ENCODE measurements at regions not wholly inside any gene's neighbourhood (a gene's known extent, or its start where the extent isn't known, plus 50 kb on each side); places are given as distances from the start of the nearest gene placed in this dataset.
A peak's percentile ranks its signal among the peaks of the same experiment; 100 is the strongest.

DNA sequence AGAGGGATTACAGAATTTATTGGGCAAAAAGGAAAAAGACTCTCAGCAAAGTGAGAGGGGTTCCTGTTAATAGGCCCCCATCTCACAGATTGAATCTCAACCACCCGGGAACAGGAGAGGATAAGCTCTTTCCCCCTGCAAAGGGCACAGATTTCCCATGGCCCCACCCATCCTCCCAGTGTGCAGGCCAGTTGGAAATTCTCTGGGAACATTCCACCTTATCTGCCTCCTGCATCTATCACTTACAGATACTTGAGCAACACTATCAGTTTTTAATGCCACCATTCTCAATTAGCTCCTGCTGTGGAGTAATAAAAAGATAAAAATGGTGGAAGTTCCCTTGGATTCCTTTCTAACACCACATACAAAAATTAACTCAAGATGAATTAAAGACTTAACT lies 350.0 kb upstream of the BCHE start:
- no peaks in the 10 kb centered on the region for H3K27me3 Mint-ChIP-seq
- H3K36me3 Mint-ChIP-seq = no peaks in the 10 kb centered on the region
- H3K9me3 Mint-ChIP-seq = peaks cover 6% of the 10 kb centered on the region
- H3K27ac Mint-ChIP-seq = no peak overlapping the region
- ATAC-seq = no peak
- H3K4me1 Mint-ChIP-seq = no peaks in the 10 kb centered on the region
- H3K4me3 Mint-ChIP-seq = no peak overlapping the region

- Mint-ChIP-seq H3K36me3 (no peaks in the 10 kb centered on the region), H3K4me3 (no peak overlapping the region), H3K9me3 (peaks cover 6% of the 10 kb centered on the region), H3K27me3 (no peaks in the 10 kb centered on the region), H3K4me1 (no peaks in the 10 kb centered on the region), H3K27ac (no peak overlapping the region)
- no peak for ATAC-seq
Measured at GRCh38 chr3:166186003-166186402, 348.8 kb upstream of the BCHE start.

DNA sequence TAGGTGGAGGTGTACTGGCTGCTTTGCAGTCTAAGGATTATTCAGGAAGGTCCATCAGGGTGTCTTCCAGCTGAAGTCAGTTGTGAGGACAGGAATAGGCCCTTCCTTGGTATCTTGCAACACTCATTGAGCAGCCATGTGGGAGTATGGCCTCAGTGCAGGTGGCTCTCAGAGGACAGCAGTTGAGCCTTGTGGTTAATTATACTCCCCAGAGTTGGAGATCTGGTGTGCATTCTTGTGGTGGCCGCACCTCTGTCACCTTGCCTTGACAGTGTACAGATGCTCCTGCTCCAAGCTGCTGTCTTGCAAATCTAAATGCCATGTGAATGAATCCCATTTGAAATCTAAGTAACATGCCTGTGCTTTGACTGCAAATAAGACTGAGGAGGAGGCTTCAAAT lies 339.9 kb upstream of the BCHE start:
- ATAC-seq = peak; percentile 45
- H3K27ac Mint-ChIP-seq = no peak overlapping the region
- H3K9me3 Mint-ChIP-seq = no peaks in the 10 kb centered on the region
- no peak overlapping the region for H3K4me3 Mint-ChIP-seq
- no peaks in the 10 kb centered on the region for H3K36me3 Mint-ChIP-seq
- H3K4me1 Mint-ChIP-seq = no peaks in the 10 kb centered on the region
- H3K27me3 Mint-ChIP-seq = no peaks in the 10 kb centered on the region

GRCh38 chr3:166171695-166172094 lies 334.5 kb upstream of the BCHE start:
- no peaks in the 10 kb centered on the region for H3K4me1 Mint-ChIP-seq
- no peak overlapping the region for H3K4me3 Mint-ChIP-seq
- ATAC-seq = no peak
- no peak overlapping the region for H3K27ac Mint-ChIP-seq
- H3K36me3 Mint-ChIP-seq = no peaks in the 10 kb centered on the region
- H3K9me3 Mint-ChIP-seq = no peaks in the 10 kb centered on the region
- no peaks in the 10 kb centered on the region for H3K27me3 Mint-ChIP-seq

- H3K27ac Mint-ChIP-seq = no peak overlapping the region
- no peak overlapping the region for H3K4me3 Mint-ChIP-seq
- H3K9me3 Mint-ChIP-seq = no peaks in the 10 kb centered on the region
- H3K27me3 Mint-ChIP-seq = no peaks in the 10 kb centered on the region
- no peaks in the 10 kb centered on the region for H3K36me3 Mint-ChIP-seq
- H3K4me1 Mint-ChIP-seq = no peaks in the 10 kb centered on the region
- no peak for ATAC-seq
Measured at GRCh38 chr3:166169681-166170080, 332.5 kb upstream of the BCHE start.

GRCh38 chr3:166127969-166128368 lies 290.7 kb upstream of the BCHE start:
- no peak for ATAC-seq
- no peak overlapping the region for H3K27ac Mint-ChIP-seq
- peaks cover 6% of the 10 kb centered on the region for H3K9me3 Mint-ChIP-seq
- H3K36me3 Mint-ChIP-seq = no peaks in the 10 kb centered on the region
- no peaks in the 10 kb centered on the region for H3K4me1 Mint-ChIP-seq
- no peak overlapping the region for H3K4me3 Mint-ChIP-seq
- H3K27me3 Mint-ChIP-seq = no peaks in the 10 kb centered on the region

GRCh38 chr3:166125179-166125578 lies 288.0 kb upstream of the BCHE start:
- H3K4me3 Mint-ChIP-seq = no peak overlapping the region
- no peaks in the 10 kb centered on the region for H3K36me3 Mint-ChIP-seq
- H3K9me3 Mint-ChIP-seq = peaks cover 3% of the 10 kb centered on the region
- no peaks in the 10 kb centered on the region for H3K27me3 Mint-ChIP-seq
- ATAC-seq = no peak
- no peak overlapping the region for H3K27ac Mint-ChIP-seq
- no peaks in the 10 kb centered on the region for H3K4me1 Mint-ChIP-seq

DNA sequence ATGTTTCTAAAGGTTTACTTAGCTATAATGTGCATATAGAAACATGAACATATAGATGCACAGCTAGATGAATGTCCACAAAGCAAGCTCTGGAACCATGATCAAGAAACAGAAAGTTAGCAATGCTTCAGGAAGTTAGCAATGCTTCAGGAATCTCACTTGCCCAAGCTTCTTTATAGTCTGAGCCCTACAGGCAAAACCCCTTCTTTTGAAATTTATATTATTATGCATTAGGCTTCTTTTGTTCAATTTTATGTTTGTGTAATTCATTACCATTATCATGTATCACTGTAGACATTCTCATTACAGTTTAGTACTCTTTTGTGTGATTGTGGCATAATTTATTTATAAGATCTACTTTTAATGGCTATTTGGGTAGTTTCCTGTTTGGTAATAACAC lies 286.4 kb upstream of the BCHE start:
- Mint-ChIP-seq H3K27me3 (no peaks in the 10 kb centered on the region), H3K27ac (no peak overlapping the region), H3K4me3 (no peak overlapping the region), H3K9me3 (peaks cover 3% of the 10 kb centered on the region), H3K36me3 (no peaks in the 10 kb centered on the region), H3K4me1 (no peaks in the 10 kb centered on the region)
- ATAC-seq = no peak

DNA sequence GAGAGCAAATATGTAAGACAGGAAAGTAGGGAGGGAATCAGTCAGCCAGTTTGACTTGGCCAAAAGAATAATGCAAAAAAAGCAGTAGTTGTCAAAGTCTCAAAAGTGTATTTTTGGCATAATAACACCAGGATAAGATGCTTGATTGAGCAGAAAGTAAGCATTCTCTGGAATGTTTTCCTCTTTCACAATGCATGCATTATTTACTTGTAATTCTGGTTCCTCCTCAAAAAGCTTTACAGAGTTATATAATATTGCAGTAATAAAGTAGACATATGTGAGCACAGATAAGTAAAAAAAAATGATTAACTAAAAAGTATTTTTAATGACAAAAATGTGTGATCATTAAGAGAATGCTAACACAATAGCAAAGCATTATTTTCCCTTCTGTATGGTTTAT lies 285.9 kb upstream of the BCHE start:
- no peaks in the 10 kb centered on the region for H3K4me1 Mint-ChIP-seq
- no peak overlapping the region for H3K4me3 Mint-ChIP-seq
- peaks cover 3% of the 10 kb centered on the region for H3K9me3 Mint-ChIP-seq
- no peak overlapping the region for H3K27ac Mint-ChIP-seq
- no peaks in the 10 kb centered on the region for H3K27me3 Mint-ChIP-seq
- no peaks in the 10 kb centered on the region for H3K36me3 Mint-ChIP-seq
- ATAC-seq = no peak

DNA sequence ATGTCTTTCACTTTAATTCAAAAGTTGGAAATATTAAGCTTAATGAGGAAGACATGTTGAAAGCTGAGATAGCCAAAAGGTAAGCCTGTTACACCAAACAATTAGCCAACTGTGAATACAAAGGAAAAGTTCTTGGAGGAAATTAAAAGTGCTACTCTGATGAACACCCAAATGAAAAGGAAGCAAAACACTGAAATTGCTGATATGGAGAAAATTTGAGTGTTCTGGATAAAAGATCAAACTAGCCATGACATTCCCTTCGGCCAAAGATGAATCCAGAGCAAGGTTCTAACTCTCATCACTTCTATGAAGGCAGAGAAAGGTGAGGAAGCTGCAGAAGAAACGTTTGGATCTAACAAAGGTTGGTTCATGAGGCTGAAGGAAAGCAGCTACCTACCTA lies 280.8 kb upstream of the BCHE start:
- Mint-ChIP-seq H3K27ac (no peak overlapping the region), H3K36me3 (no peaks in the 10 kb centered on the region), H3K4me1 (no peaks in the 10 kb centered on the region)

GRCh38 chr3:166114448-166114847 lies 277.2 kb upstream of the BCHE start:
- Mint-ChIP-seq H3K4me1 (no peaks in the 10 kb centered on the region), H3K36me3 (no peaks in the 10 kb centered on the region), H3K4me3 (no peak overlapping the region), H3K27ac (no peak overlapping the region), H3K9me3 (peaks cover 3% of the 10 kb centered on the region), H3K27me3 (no peaks in the 10 kb centered on the region)
- ATAC-seq = no peak

More for the DNA sequence above, 280.8 kb upstream of the BCHE start:
- no peak overlapping the region for H3K4me3 Mint-ChIP-seq
- H3K9me3 Mint-ChIP-seq = no peaks in the 10 kb centered on the region
- H3K27me3 Mint-ChIP-seq = no peaks in the 10 kb centered on the region
- ATAC-seq = no peak

- Mint-ChIP-seq H3K4me1 (no peaks in the 10 kb centered on the region), H3K36me3 (no peaks in the 10 kb centered on the region), H3K27ac (no peak overlapping the region), H3K27me3 (no peaks in the 10 kb centered on the region), H3K9me3 (peaks cover 3% of the 10 kb centered on the region), H3K4me3 (no peak overlapping the region)
- ATAC-seq = no peak
Measured at GRCh38 chr3:166111562-166111961, 274.3 kb upstream of the BCHE start.

DNA sequence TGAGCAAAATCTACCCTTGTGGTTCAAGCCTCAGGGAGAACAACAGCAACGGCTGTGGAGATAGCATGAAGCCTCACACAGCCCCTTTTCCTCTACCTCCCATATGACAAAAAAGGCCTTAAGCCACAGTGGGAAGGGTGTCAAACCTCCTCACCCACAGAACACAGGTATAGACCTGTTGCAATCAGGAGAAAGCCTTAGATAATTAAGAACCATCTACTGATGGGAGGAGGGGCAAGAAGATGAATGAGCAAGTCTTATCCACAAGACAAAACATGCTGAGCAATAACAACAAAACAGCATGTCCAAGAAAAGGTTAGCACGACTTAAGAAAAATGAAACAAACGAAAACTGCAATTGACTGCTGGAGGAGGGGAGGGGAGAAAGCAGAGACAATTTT lies 272.9 kb upstream of the BCHE start:
- no peak for ATAC-seq
- no peaks in the 10 kb centered on the region for H3K36me3 Mint-ChIP-seq
- peaks cover 3% of the 10 kb centered on the region for H3K9me3 Mint-ChIP-seq
- H3K4me1 Mint-ChIP-seq = no peaks in the 10 kb centered on the region
- H3K27ac Mint-ChIP-seq = no peak overlapping the region
- no peak overlapping the region for H3K4me3 Mint-ChIP-seq
- H3K27me3 Mint-ChIP-seq = no peaks in the 10 kb centered on the region

GRCh38 chr3:166104938-166105337 lies 267.7 kb upstream of the BCHE start:
- Mint-ChIP-seq H3K27me3 (no peaks in the 10 kb centered on the region), H3K27ac (no peak overlapping the region), H3K4me1 (no peaks in the 10 kb centered on the region), H3K9me3 (no peaks in the 10 kb centered on the region), H3K36me3 (no peaks in the 10 kb centered on the region), H3K4me3 (no peak overlapping the region)
- ATAC-seq = no peak

GRCh38 chr3:166100730-166101129 lies 263.5 kb upstream of the BCHE start:
- H3K4me1 Mint-ChIP-seq = no peaks in the 10 kb centered on the region
- H3K4me3 Mint-ChIP-seq = no peak overlapping the region
- H3K27me3 Mint-ChIP-seq = no peaks in the 10 kb centered on the region
- H3K9me3 Mint-ChIP-seq = peaks cover 8% of the 10 kb centered on the region
- no peaks in the 10 kb centered on the region for H3K36me3 Mint-ChIP-seq
- no peak overlapping the region for H3K27ac Mint-ChIP-seq
- ATAC-seq = no peak

- no peak for ATAC-seq
- no peaks in the 10 kb centered on the region for H3K27me3 Mint-ChIP-seq
- no peak overlapping the region for H3K4me3 Mint-ChIP-seq
- H3K9me3 Mint-ChIP-seq = no peaks in the 10 kb centered on the region
- no peak overlapping the region for H3K27ac Mint-ChIP-seq
- H3K4me1 Mint-ChIP-seq = no peaks in the 10 kb centered on the region
- no peaks in the 10 kb centered on the region for H3K36me3 Mint-ChIP-seq
Measured at GRCh38 chr3:166089575-166089974, 252.4 kb upstream of the BCHE start.

DNA sequence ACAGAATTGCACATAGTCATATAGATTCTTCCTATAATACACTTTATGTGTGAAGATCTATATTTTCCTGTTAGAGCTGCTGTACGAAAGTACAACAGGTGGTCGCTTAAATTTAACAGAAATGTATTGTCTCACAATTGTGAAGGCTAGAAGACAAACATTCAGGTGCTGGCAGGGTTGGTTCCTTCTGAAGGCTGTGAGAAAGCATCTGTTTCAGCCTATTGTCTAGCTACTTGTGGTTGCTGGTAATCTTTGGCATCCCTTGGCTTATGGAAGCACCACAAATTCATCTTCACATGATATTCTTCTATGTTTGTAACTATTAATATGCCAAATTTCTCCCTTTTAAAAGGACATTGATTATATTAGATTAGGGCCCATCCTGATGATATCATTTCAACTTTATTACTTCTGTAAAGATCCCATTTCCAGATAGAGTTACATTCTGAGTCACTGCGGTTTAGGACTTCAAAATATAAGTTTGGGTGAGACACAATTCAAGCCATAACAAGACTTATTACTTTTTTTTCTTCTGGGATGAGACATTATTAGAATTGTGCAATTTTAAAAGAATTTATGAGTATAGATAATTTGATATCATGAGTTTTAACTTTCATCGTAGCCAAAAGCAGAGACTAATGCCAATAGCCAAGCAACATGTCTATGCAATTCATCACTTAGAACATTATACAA lies 248.1 kb upstream of the BCHE start:
- no peak for ATAC-seq
- H3K27ac Mint-ChIP-seq = no peak overlapping the region
- no peaks in the 10 kb centered on the region for H3K27me3 Mint-ChIP-seq
- H3K4me3 Mint-ChIP-seq = no peak overlapping the region
- H3K9me3 Mint-ChIP-seq = no peaks in the 10 kb centered on the region
- H3K36me3 Mint-ChIP-seq = no peaks in the 10 kb centered on the region
- no peaks in the 10 kb centered on the region for H3K4me1 Mint-ChIP-seq
